GM23338 (cell line): ENCODE measurements at regions not wholly inside any gene's neighbourhood (a gene's known extent, or its start where the extent isn't known, plus 50 kb on each side); places are given as distances from the start of the nearest gene placed in this dataset.

Experiments
- ATAC-seq: fragments of 200-7000 bp; cut with Tn5 transposase; 3 replicates; pipeline ENCODE4 v1.9.1; 2020
- DNase-seq: peaks from one replicate; pipeline ENCODE4 v3.0.0-alpha.2; 2015; ENCODE audit warnings: low spot score
- H2AFZ ChIP-seq: fragments of 200-600 bp; sonication (generic); 2 replicates; pipeline ENCODE4 v1.8.0; 2016; ENCODE audit warnings: antibody characterized with exemption, mild to moderate bottlenecking, moderate library complexity
- H3F3A ChIP-seq: fragments of 200-600 bp; sonication (generic); replicated peaks from 2 replicates; pipeline ENCODE4 v1.8.0; 2017; ENCODE audit warnings: antibody characterized with exemption, mixed run types, low read depth
- H3K27ac ChIP-seq: fragments of 200-600 bp; sonication (generic); 2 replicates; pipeline ENCODE4 v1.6.1; 2016; ENCODE audit warnings: low read depth
- H3K27me3 ChIP-seq: fragments of 200-600 bp; sonication (generic); 2 replicates; pipeline ENCODE4 v1.8.0; 2016; ENCODE audit warnings: mild to moderate bottlenecking, mixed run types, moderate library complexity; ENCODE audit not compliant: insufficient read depth
- H3K36me3 ChIP-seq: fragments of 200-600 bp; sonication (generic); 2 replicates; pipeline ENCODE4 v1.8.0; 2016; ENCODE audit warnings: mild to moderate bottlenecking; ENCODE audit not compliant: insufficient read depth
- H3K4me1 ChIP-seq: fragments of 200-600 bp; sonication (generic); 2 replicates; pipeline ENCODE4 v1.8.0; 2016; ENCODE audit warnings: mild to moderate bottlenecking, moderate library complexity; ENCODE audit not compliant: insufficient read depth
- H3K4me2 ChIP-seq: fragments of 200-600 bp; sonication (generic); 2 replicates; pipeline ENCODE4 v1.7.1; 2017; ENCODE audit warnings: mixed run types
- H3K4me3 ChIP-seq: fragments of 200-600 bp; sonication (generic); 2 replicates; pipeline ENCODE4 v1.6.1; 2016; ENCODE audit warnings: mixed run types
- H3K79me2 ChIP-seq: fragments of 200-600 bp; sonication (generic); replicated peaks from 2 replicates; pipeline ENCODE4 v1.8.0; 2017; ENCODE audit warnings: mild to moderate bottlenecking; ENCODE audit not compliant: insufficient read depth
- H3K9me2 ChIP-seq: fragments of 200-600 bp; sonication (generic); 2 replicates; pipeline ENCODE4 v1.8.0; 2017; ENCODE audit not compliant: insufficient read depth
- H4K20me1 ChIP-seq: fragments of 200-600 bp; sonication (generic); replicated peaks from 2 replicates; pipeline ENCODE4 v1.8.0; 2017; ENCODE audit warnings: mild to moderate bottlenecking; ENCODE audit not compliant: insufficient read depth
- H3K27ac Mint-ChIP-seq: 2 replicates; pipeline ENCODE4 v1.8.0; 2020; ENCODE audit warnings: inconsistent platforms, mild to moderate bottlenecking, moderate library complexity, mixed read lengths
- H3K27me3 Mint-ChIP-seq: 3 replicates; pipeline ENCODE4 v1.8.0; 2022; ENCODE audit warnings: low read depth, mild to moderate bottlenecking, moderate library complexity, mixed read lengths, inconsistent platforms; ENCODE audit not compliant: insufficient read depth, poor library complexity
- H3K36me3 Mint-ChIP-seq: 3 replicates; pipeline ENCODE4 v1.8.0; 2021; ENCODE audit warnings: low read depth, mild to moderate bottlenecking, inconsistent platforms, moderate library complexity, mixed read lengths
- H3K4me1 Mint-ChIP-seq: 3 replicates; pipeline ENCODE4 v1.8.0; 2020; ENCODE audit warnings: mild to moderate bottlenecking, inconsistent platforms, mixed read lengths
- H3K4me3 Mint-ChIP-seq: 3 replicates; pipeline ENCODE4 v1.8.0; 2021; ENCODE audit warnings: moderate library complexity, mild to moderate bottlenecking, inconsistent platforms, mixed read lengths
- H3K9me3 Mint-ChIP-seq: 3 replicates; pipeline ENCODE4 v1.8.0; 2020; ENCODE audit warnings: moderate library complexity, mild to moderate bottlenecking, inconsistent platforms, mixed read lengths
- CREB1 ChIP-seq: fragments of 250-450 bp; sonication (Bioruptor Pico); IDR thresholded peaks from 2 replicates; pipeline ENCODE4 v1.5.0; 2020; ENCODE audit warnings: low read depth, mild to moderate bottlenecking, moderate library complexity
- ETS1 ChIP-seq: IDR thresholded peaks from 2 replicates; pipeline ENCODE4 v1.6.1; 2016; ENCODE audit warnings: antibody characterized with exemption
- EZH2 ChIP-seq: fragments of 200-600 bp; sonication (generic); IDR thresholded peaks from one replicate; pipeline ENCODE4 v1.8.0; 2017; ENCODE audit warnings: antibody characterized with exemption, mild to moderate bottlenecking, low read depth; ENCODE audit not compliant: unreplicated experiment
- EZH2phosphoT487 ChIP-seq: fragments of 200-600 bp; sonication (generic); IDR thresholded peaks from one replicate; pipeline ENCODE4 v1.8.1; 2018; ENCODE audit warnings: antibody characterized with exemption; ENCODE audit not compliant: unreplicated experiment
- NANOG ChIP-seq: IDR thresholded peaks from 2 replicates; pipeline ENCODE4 v1.6.1; 2016; ENCODE audit warnings: antibody characterized with exemption, borderline replicate concordance
- POLR2AphosphoS5 ChIP-seq: IDR thresholded peaks from 2 replicates; pipeline ENCODE4 v1.6.1; 2016; ENCODE audit warnings: antibody characterized with exemption, low read depth
- STAT1 ChIP-seq: IDR thresholded peaks from one replicate; pipeline ENCODE4 v1.6.1; 2016; ENCODE audit warnings: antibody characterized with exemption; ENCODE audit not compliant: unreplicated experiment
- ZNF114 ChIP-seq: fragments of 250-450 bp; sonication (Bioruptor Pico); IDR thresholded peaks from 2 replicates; pipeline ENCODE4 v1.5.0; 2020; ENCODE audit warnings: mild to moderate bottlenecking, moderate library complexity
- ZNF331 ChIP-seq: fragments of 250-450 bp; sonication (Bioruptor Pico); IDR thresholded peaks from 2 replicates; pipeline ENCODE4 v1.5.0; 2020; ENCODE audit warnings: low read depth, mild to moderate bottlenecking, moderate library complexity
- ZNF462 ChIP-seq: fragments of 250-450 bp; sonication (Bioruptor Pico); IDR thresholded peaks from 2 replicates; pipeline ENCODE4 v1.5.0; 2020; ENCODE audit warnings: mild to moderate bottlenecking, moderate library complexity

- ATAC-seq = no peak
- no peak for TF ChIP-seq CREB1 (CRISPR knock-in tag)
- no peak for TF ChIP-seq STAT1
- TF ChIP-seq EZH2phosphoT487 = no peak
- no peak for TF ChIP-seq ETS1
- TF ChIP-seq POLR2AphosphoS5 = no peak
- TF ChIP-seq ZNF331 = no peak
- no peak for TF ChIP-seq ZNF462 (CRISPR knock-in tag)
- no peak for TF ChIP-seq NANOG
- no peak for TF ChIP-seq EZH2
- TF ChIP-seq ZNF114 (CRISPR knock-in tag) = no peak
- Mint-ChIP-seq H3K4me1 (no peaks in the 10 kb centered on the region; the same call in 2 of the 3 replicates), H3K9me3 (peaks cover 4% of the 10 kb centered on the region; the same call in 2 of the 3 replicates), H3K4me3 (no peak overlapping the region), H3K36me3 (no peaks in the 10 kb centered on the region), H3K27ac (no peak overlapping the region), H3K27me3 (peaks cover 11% of the 10 kb centered on the region)
- Histone ChIP-seq H2AFZ (no peak overlapping the region), H3K36me3 (no peaks in the 10 kb centered on the region), H3K27me3 (no peaks in the 10 kb centered on the region), H3K9me2 (no peaks in the 10 kb centered on the region), H3F3A (no peaks in the 10 kb centered on the region), H3K27ac (no peak overlapping the region), H3K4me3 (no peak overlapping the region), H3K4me1 (no peaks in the 10 kb centered on the region), H4K20me1 (no peaks in the 10 kb centered on the region), H3K4me2 (no peak overlapping the region), H3K79me2 (no peaks in the 10 kb centered on the region)
- DNase-seq = no peak
These were observed 176.6 kb downstream of the RBFOX3 start for GRCh38 chr17:79434215-79434614.
